Kidney (tissue), 13 donors: ENCODE measurements at regions not wholly inside any gene's neighbourhood (a gene's known extent, or its start where the extent isn't known, plus 50 kb on each side); places are given as distances from the start of the nearest gene placed in this dataset.

Source experiments
- DNase-seq, 5 donors: peaks; one replicate each; pipeline ENCODE4 v3.0.0-alpha.2; 2013 to 2020
- FAIRE-seq: peaks from 2 replicates; lab custom pipeline; 2012; peaks lifted over from hg19 to GRCh38; lab: Jason Lieb, UNC
- H3K27ac ChIP-seq, 2 donors: one replicate each; pipeline ENCODE4 v1.7.0; 2013; ENCODE audit warnings: low read depth in 2 of 2, low read length in 2 of 2, inconsistent platforms in 1 of 2
- H3K27me3 ChIP-seq: one replicate; pipeline ENCODE4 v1.7.1; 2013; ENCODE audit warnings: low read length, inconsistent platforms; ENCODE audit not compliant: control insufficient read depth, insufficient read depth
- H3K36me3 ChIP-seq, 3 donors: one replicate each; pipeline versions ENCODE4 v1.7.0 to v1.7.1; 2013; ENCODE audit warnings: low read length in 3 of 3, control low read depth in 1 of 3, inconsistent platforms in 1 of 3; ENCODE audit not compliant: insufficient read depth in 3 of 3, control insufficient read depth in 2 of 3
- H3K4me1 ChIP-seq, 3 donors: one replicate each; pipeline versions ENCODE4 v1.7.0 to v1.7.1; 2013; ENCODE audit warnings: low read length in 3 of 3, inconsistent platforms in 1 of 3, low read depth in 1 of 3; ENCODE audit not compliant: control insufficient read depth in 2 of 3, insufficient read depth in 2 of 3
- H3K4me3 ChIP-seq, 3 donors: one replicate each; pipeline versions ENCODE4 v1.7.0 to v1.8.1; 2013; ENCODE audit warnings: low read length in 3 of 3, control low read depth in 1 of 3, inconsistent platforms in 1 of 3
- H3K9ac ChIP-seq, 3 donors: one replicate each; pipeline versions ENCODE4 v1.7.0 to v1.7.1; 2013; ENCODE audit warnings: low read length in 3 of 3, control low read depth in 1 of 3, inconsistent platforms in 1 of 3
- H3K9me3 ChIP-seq, 3 donors: one replicate each; pipeline versions ENCODE4 v1.7.0 to v1.7.1; 2013; ENCODE audit warnings: low read length in 3 of 3, control low read depth in 1 of 3, inconsistent platforms in 1 of 3; ENCODE audit not compliant: control insufficient read depth in 2 of 3, insufficient read depth in 1 of 3
- intact Hi-C: fragments of 100-400 bp; cut with DNase I; formaldehyde crosslinking; loops from one replicate; pipeline ENCODE4 v1.11.1; 2022
- TF ChIP-seq, protein P1 (sequence below): IDR thresholded peaks from 3 replicates; pipeline ENCODE4 v1.5.1; 2012; ENCODE audit warnings: mild to moderate bottlenecking, moderate library complexity, borderline replicate concordance; ENCODE audit not compliant: insufficient read depth; ENCODE audit errors: extremely low read depth
- donor health status: control.
- donor health status: control.
- donor health status: control.
- donor health status: control.
- donor health status: control.
- donor health status: DM: yes; HTN: yes; CAD: no.
- donor health status: Normal renal cell carcinoma (clear cell type).

DNA sequence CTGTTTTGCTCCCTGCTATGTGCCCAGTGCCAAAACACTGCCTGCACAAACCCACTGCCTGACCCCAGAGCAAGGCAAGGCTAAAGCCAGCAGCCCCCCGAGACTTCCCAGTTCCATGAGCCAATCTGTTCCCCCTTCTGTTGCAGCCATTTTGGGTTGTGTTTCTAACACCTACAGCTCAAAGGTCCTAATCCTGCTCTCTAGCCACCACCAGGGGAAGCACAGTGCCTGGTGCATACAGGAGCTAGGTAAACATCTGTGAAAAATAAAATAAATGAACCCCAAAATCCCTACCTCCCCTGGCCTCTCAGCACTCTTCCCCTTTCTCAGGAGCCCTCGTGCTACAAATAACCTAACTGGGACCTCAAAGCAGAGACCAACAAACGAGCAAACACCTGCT lies 190.2 kb downstream of the MATN1 start:
- no peak overlapping the region for H3K9ac ChIP-seq
- intact Hi-C loops: no loop called here
- no peaks in the 10 kb centered on the region for H3K4me1 ChIP-seq
- H3K4me3 ChIP-seq: no peak overlapping the region
- H3K9me3 ChIP-seq: no peaks in the 10 kb centered on the region
- H3K36me3 ChIP-seq: no peaks in the 10 kb centered on the region
- H3K27me3 ChIP-seq: no peaks in the 10 kb centered on the region
- no peak overlapping the region for H3K27ac ChIP-seq
- FAIRE-seq: no peak
- TF ChIP-seq, protein P1, sequence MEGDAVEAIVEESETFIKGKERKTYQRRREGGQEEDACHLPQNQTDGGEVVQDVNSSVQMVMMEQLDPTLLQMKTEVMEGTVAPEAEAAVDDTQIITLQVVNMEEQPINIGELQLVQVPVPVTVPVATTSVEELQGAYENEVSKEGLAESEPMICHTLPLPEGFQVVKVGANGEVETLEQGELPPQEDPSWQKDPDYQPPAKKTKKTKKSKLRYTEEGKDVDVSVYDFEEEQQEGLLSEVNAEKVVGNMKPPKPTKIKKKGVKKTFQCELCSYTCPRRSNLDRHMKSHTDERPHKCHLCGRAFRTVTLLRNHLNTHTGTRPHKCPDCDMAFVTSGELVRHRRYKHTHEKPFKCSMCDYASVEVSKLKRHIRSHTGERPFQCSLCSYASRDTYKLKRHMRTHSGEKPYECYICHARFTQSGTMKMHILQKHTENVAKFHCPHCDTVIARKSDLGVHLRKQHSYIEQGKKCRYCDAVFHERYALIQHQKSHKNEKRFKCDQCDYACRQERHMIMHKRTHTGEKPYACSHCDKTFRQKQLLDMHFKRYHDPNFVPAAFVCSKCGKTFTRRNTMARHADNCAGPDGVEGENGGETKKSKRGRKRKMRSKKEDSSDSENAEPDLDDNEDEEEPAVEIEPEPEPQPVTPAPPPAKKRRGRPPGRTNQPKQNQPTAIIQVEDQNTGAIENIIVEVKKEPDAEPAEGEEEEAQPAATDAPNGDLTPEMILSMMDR: no peak
- DNase-seq: no peak

DNA sequence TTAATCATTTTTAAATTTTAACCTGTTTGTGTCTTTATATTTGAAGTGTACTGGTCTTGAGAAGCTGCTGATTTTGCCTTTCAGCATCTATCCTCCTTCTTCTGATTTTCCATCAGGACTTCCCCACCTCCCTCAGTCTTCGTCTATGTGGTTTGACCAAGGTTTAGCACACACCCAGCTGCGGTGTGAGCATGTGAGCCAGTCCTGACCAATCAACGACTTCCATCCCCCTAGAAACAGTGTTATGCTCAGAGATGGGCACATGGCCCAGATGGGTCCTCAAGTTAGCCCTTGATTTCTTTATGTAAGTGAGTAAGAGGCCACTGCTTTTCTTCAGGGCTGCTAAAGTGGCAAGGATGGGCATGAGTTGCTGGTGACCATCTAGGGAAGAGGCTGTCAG lies 190.8 kb downstream of the MATN1 start:
- Histone ChIP-seq H3K36me3 (no peaks in the 10 kb centered on the region), H3K4me3 (no peak overlapping the region), H3K4me1 (no peaks in the 10 kb centered on the region), H3K27me3 (no peaks in the 10 kb centered on the region), H3K27ac (no peak overlapping the region), H3K9ac (no peak overlapping the region), H3K9me3 (no peaks in the 10 kb centered on the region)
- intact Hi-C loops: no loop called here
- TF ChIP-seq, protein P1: no peak
- DNase-seq: no peak
- FAIRE-seq: no peak

DNA sequence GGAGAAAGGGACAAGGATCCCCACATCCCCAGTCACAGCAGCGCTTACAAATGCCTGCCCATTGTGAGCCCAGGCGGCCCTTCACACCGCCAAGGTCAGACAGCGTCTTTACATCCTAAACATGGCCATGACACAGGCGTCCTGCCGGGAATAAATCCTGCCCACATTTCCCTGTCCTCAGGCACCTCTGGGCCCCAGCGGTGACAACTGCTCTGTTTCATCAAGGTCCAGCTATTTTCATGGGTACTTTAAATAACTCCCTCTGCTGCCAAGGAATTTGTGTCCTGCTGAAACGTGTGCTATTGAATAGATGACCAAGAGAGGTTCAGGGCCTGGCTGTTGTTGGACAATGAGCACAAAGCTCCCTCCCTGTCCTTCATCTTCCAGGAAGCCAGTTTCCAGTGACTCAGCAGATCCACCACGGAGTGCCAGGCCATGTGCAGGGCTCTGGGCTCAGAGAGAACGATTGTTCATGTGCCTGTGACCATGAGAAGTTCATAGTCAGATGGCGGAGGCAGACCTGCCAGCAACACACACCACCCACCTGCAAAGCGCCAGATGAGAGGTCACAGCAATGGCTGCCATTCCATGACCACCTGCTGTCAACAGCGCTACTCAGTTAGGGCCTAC lies 195.8 kb downstream of the MATN1 start:
- Histone ChIP-seq H3K9ac (no peak overlapping the region), H3K4me3 (no peak overlapping the region), H3K9me3 (no peaks in the 10 kb centered on the region), H3K36me3 (no peaks in the 10 kb centered on the region), H3K27ac (no peak overlapping the region), H3K27me3 (no peaks in the 10 kb centered on the region), H3K4me1 (no peaks in the 10 kb centered on the region)
- FAIRE-seq (no peak), DNase-seq (peak in 1 of 5 donors; percentile 12)
- intact Hi-C loops: no loop called here
- TF ChIP-seq, protein P1: no peak
